ENCODE measurements at regions not wholly inside any gene's neighbourhood (a gene's known extent, or its start where the extent isn't known, plus 50 kb on each side); places are given as distances from the start of the nearest gene placed in this dataset.
A peak's percentile ranks its signal among the peaks of the same experiment; 100 is the strongest.

DNA sequence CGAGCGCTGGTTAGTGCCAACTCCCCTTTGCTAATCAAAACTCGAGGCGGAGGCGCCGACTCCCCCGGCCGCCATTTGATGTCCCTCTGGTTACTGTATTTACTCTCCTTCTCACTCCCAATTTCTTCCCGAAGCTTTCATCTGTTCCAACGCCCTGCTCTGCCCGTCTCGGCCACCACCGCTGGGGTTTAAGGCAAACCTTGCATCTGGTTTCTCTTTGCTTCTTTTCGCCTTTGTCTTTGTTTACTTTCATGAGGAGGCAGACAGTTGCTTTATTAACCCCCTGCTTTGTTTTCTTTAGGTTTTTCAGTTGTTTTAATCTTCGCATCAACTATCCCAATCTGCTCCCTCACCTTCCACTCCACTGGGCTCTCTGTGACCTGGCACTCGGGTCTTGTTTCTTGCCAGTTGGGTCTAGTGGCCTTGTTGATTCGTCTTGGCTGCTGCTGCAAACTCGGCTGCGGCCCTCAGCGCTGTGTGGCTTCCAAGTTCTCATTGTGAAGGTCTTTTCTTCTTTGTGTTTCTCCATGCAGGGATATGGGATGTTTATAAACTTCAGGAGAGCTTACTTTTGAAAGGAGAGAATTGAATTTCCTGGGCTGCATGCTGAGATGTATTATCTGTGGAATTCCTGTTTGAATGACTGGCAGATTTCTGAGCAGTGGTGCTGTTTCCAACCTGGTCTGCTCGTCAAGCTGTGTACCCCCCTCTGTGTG lies 155.1 kb downstream of the CDC5L start:
- peaks cover 7% of the 10 kb centered on the region; the same call in 1 of the 2 replicates for H3K36me3 Mint-ChIP-seq
- no peaks in the 10 kb centered on the region for H3K27me3 Mint-ChIP-seq (ENCODE audit: low read depth)
- H3K27ac Mint-ChIP-seq = peak overlapping the region; percentile 91
- DNase-seq (ENCODE audit: low spot score) = peak; percentile 24
- peak overlapping the region; percentile 7 for H3K4me3 Mint-ChIP-seq
- peaks cover 19% of the 10 kb centered on the region for H3K9me3 Mint-ChIP-seq
- ATAC-seq = peak; percentile 90
- peaks cover 28% of the 10 kb centered on the region for H3K4me1 Mint-ChIP-seq
- POLR2A ChIA-PET = interaction anchor here (0.6 kb wide), 1 partner anchor 903 kb away, joined by 3 read pairs; no protein-coding TSS in a partner anchor
- CTCF ChIA-PET = interaction anchor here (0.7 to 4.4 kb wide), 3 partner anchors 67 to 87 kb away, joined by 3 to 29 read pairs (median 4); no protein-coding TSS in a partner anchor
- no peak for TF ChIP-seq ZNF232 (CRISPR knock-in tag; IDR thresholded peaks at IDR 0.05)
- no peak for TF ChIP-seq E2F5 (CRISPR knock-in tag; IDR thresholded peaks at IDR 0.05)
- no peak for TF ChIP-seq GTF2I (CRISPR knock-in tag; conservative IDR thresholded peaks at IDR 0.05)
- TF ChIP-seq RELA (CRISPR knock-in tag; IDR thresholded peaks at IDR 0.05; ENCODE audit: borderline replicate concordance) = no peak
- peak; percentile 62; the same call in 1 of the 2 replicates for TF ChIP-seq ZNF423 (CRISPR knock-in tag; IDR thresholded peaks at IDR 0.05)
- peak; percentile 17; the same call in 1 of the 2 replicates for TF ChIP-seq ZSCAN18 (CRISPR knock-in tag; IDR thresholded peaks at IDR 0.05)
- TF ChIP-seq ESRRA (CRISPR knock-in tag; IDR thresholded peaks at IDR 0.05; ENCODE audit: borderline replicate concordance) = no peak
- no peak for TF ChIP-seq FOXP1 (CRISPR knock-in tag; IDR thresholded peaks at IDR 0.05; ENCODE audit: borderline replicate concordance)
- no peak for TF ChIP-seq NR3C1 (CRISPR knock-in tag; conservative IDR thresholded peaks at IDR 0.05; ENCODE audit: low read depth)
- TF ChIP-seq, protein P1, sequence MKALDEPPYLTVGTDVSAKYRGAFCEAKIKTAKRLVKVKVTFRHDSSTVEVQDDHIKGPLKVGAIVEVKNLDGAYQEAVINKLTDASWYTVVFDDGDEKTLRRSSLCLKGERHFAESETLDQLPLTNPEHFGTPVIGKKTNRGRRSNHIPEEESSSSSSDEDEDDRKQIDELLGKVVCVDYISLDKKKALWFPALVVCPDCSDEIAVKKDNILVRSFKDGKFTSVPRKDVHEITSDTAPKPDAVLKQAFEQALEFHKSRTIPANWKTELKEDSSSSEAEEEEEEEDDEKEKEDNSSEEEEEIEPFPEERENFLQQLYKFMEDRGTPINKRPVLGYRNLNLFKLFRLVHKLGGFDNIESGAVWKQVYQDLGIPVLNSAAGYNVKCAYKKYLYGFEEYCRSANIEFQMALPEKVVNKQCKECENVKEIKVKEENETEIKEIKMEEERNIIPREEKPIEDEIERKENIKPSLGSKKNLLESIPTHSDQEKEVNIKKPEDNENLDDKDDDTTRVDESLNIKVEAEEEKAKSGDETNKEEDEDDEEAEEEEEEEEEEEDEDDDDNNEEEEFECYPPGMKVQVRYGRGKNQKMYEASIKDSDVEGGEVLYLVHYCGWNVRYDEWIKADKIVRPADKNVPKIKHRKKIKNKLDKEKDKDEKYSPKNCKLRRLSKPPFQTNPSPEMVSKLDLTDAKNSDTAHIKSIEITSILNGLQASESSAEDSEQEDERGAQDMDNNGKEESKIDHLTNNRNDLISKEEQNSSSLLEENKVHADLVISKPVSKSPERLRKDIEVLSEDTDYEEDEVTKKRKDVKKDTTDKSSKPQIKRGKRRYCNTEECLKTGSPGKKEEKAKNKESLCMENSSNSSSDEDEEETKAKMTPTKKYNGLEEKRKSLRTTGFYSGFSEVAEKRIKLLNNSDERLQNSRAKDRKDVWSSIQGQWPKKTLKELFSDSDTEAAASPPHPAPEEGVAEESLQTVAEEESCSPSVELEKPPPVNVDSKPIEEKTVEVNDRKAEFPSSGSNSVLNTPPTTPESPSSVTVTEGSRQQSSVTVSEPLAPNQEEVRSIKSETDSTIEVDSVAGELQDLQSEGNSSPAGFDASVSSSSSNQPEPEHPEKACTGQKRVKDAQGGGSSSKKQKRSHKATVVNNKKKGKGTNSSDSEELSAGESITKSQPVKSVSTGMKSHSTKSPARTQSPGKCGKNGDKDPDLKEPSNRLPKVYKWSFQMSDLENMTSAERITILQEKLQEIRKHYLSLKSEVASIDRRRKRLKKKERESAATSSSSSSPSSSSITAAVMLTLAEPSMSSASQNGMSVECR (CRISPR knock-in tag; IDR thresholded peaks at IDR 0.05; ENCODE audit: borderline replicate concordance) = no peak
- TF ChIP-seq ZBTB21 (CRISPR knock-in tag; IDR thresholded peaks at IDR 0.05; ENCODE audit: borderline replicate concordance) = no peak
- no peak for TF ChIP-seq NR1H2 (CRISPR knock-in tag; IDR thresholded peaks at IDR 0.05)
- no peak for TF ChIP-seq ELF4 (CRISPR knock-in tag; IDR thresholded peaks at IDR 0.05; ENCODE audit: low read depth)
- TF ChIP-seq OVOL2 (CRISPR knock-in tag; IDR thresholded peaks at IDR 0.05; ENCODE audit: borderline replicate concordance) = no peak
- peak; percentile 52; the same call in 1 of the 2 replicates for TF ChIP-seq FOXK1 (CRISPR knock-in tag; IDR thresholded peaks at IDR 0.05)
- no peak for TF ChIP-seq E2F1 (CRISPR knock-in tag; IDR thresholded peaks at IDR 0.05)
- TF ChIP-seq ATF6 (CRISPR knock-in tag; IDR thresholded peaks at IDR 0.05) = no peak
- 0 out of 2 replicates have a peak, but pooled peaks have one; percentile 25 for TF ChIP-seq SP1 (CRISPR knock-in tag; conservative IDR thresholded peaks at IDR 0.05)
- TF ChIP-seq, protein P2, sequence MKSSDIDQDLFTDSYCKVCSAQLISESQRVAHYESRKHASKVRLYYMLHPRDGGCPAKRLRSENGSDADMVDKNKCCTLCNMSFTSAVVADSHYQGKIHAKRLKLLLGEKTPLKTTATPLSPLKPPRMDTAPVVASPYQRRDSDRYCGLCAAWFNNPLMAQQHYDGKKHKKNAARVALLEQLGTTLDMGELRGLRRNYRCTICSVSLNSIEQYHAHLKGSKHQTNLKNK (CRISPR knock-in tag; IDR thresholded peaks at IDR 0.05) = no peak
- TF ChIP-seq JAZF1 (CRISPR knock-in tag; IDR thresholded peaks at IDR 0.05) = no peak
- peak; percentile 77 for TF ChIP-seq NFE2L1 (CRISPR knock-in tag; IDR thresholded peaks at IDR 0.05)
- TF ChIP-seq RORB (CRISPR knock-in tag; IDR thresholded peaks at IDR 0.05) = no peak
- no peak for TF ChIP-seq FOXJ3 (CRISPR knock-in tag; IDR thresholded peaks at IDR 0.05; ENCODE audit: borderline replicate concordance)
- TF ChIP-seq ZNF138 (CRISPR knock-in tag; conservative IDR thresholded peaks at IDR 0.05) = no peak
- TF ChIP-seq, protein P3, sequence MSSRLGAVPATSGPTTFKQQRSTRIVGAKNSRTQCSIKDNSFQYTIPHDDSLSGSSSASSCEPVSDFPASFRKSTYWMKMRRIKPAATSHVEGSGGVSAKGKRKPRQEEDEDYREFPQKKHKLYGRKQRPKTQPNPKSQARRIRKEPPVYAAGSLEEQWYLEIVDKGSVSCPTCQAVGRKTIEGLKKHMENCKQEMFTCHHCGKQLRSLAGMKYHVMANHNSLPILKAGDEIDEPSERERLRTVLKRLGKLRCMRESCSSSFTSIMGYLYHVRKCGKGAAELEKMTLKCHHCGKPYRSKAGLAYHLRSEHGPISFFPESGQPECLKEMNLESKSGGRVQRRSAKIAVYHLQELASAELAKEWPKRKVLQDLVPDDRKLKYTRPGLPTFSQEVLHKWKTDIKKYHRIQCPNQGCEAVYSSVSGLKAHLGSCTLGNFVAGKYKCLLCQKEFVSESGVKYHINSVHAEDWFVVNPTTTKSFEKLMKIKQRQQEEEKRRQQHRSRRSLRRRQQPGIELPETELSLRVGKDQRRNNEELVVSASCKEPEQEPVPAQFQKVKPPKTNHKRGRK (CRISPR knock-in tag; IDR thresholded peaks at IDR 0.05; ENCODE audit: borderline replicate concordance) = no peak
